ENCODE measurements at regions not wholly inside any gene's neighbourhood (a gene's known extent, or its start where the extent isn't known, plus 50 kb on each side); places are given as distances from the start of the nearest gene placed in this dataset.
"Not testable (repeated sequence)": the region's sequence is repeated elsewhere in the genome, so short reads cannot be mapped to it uniquely, and the experiment has no call there.

DNA sequence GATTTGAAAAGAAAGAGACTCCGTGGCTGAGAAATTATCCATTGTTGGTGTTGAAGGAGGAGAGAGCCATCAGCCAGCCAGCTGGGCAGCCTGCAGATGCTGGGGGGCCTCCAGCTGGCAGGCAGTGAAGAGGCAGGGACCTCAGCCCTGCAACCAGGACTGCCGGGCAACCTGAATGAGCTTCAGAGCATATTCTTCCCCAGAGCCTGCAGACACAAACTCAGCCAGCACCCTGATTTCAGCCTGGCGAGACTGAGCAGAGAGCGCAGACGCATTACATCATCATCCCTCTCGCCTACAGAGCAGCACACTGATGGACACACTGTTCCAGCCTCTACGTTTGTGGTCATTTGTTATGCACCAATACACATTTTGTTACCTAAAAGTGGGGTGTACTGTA, 150.7 kb upstream of the RAB6C start:
- Histone ChIP-seq H3K4me3 (replicated peaks in 1 of 4; ENCODE audit: control extremely low read depth in 1 of 4, insufficient read depth in 1 of 4, low read depth in 3 of 4, low read length in 4 of 4) (no peak overlapping the region), H3K36me3 (ENCODE audit: control insufficient read depth, insufficient read depth, low read length) (no peaks in the 10 kb centered on the region), H3K27ac (ENCODE audit: insufficient read depth, low read length) (no peak overlapping the region), H3K9ac (ENCODE audit: insufficient read depth, low read length) (no peak overlapping the region), H4K20me1 (ENCODE audit: control insufficient read depth, extremely low read depth, insufficient read depth, low read length) (no peaks in the 10 kb centered on the region), H3K79me2 (ENCODE audit: control insufficient read depth, insufficient read depth, low read length) (no peaks in the 10 kb centered on the region), H2AFZ (ENCODE audit: low read length) (no peak overlapping the region), H3K4me2 (ENCODE audit: extremely low read depth, insufficient read depth, low read length) (no peak overlapping the region), H3K9me3 (ENCODE audit: control insufficient read depth, insufficient read depth, low read depth, low read length) (no peaks in the 10 kb centered on the region), H3K4me1 (ENCODE audit: control insufficient read depth, extremely low read depth, insufficient read depth, low read length) (no peaks in the 10 kb centered on the region), H3K27me3 (ENCODE audit: control insufficient read depth, insufficient read depth, low read length) (no peaks in the 10 kb centered on the region)
- no peak for DNase-seq (ENCODE audit: low read depth in 2 of 2)
- TF ChIP-seq EZH2 (IDR thresholded peaks at IDR 0.05; ENCODE audit: low read length, missing control alignments) = no peak
- TF ChIP-seq, protein P1, sequence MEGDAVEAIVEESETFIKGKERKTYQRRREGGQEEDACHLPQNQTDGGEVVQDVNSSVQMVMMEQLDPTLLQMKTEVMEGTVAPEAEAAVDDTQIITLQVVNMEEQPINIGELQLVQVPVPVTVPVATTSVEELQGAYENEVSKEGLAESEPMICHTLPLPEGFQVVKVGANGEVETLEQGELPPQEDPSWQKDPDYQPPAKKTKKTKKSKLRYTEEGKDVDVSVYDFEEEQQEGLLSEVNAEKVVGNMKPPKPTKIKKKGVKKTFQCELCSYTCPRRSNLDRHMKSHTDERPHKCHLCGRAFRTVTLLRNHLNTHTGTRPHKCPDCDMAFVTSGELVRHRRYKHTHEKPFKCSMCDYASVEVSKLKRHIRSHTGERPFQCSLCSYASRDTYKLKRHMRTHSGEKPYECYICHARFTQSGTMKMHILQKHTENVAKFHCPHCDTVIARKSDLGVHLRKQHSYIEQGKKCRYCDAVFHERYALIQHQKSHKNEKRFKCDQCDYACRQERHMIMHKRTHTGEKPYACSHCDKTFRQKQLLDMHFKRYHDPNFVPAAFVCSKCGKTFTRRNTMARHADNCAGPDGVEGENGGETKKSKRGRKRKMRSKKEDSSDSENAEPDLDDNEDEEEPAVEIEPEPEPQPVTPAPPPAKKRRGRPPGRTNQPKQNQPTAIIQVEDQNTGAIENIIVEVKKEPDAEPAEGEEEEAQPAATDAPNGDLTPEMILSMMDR (conservative IDR thresholded peaks at IDR 0.05 in 1 of 2, IDR thresholded peaks at IDR 0.05 in 1 of 2; ENCODE audit: low read depth in 1 of 2, low read length in 2 of 2) = no peak

DNA sequence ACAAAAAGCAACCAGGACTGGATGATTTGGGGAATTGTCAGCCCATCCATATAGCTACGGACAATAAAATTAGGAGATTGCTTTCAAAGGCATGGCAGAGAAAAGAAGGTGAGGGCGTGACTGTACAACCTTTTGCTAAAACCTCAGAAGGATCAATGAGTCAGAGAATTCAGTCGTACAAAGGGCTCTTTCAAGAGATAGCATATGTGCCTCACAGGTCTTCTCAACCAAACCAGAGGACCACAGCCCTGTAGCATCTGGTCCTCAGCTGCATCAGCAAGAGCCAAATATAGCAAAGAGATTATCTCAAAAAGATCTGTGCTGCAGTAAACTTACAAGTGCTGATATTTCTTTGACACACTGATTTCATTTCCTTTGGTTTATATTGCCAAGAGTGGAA, 149.9 kb upstream of the RAB6C start:
- no peak for DNase-seq (ENCODE audit: low read depth in 2 of 2)
- no peaks in the 10 kb centered on the region for H3K79me2 ChIP-seq (ENCODE audit: control insufficient read depth, insufficient read depth, low read length)
- no peaks in the 10 kb centered on the region for H3K27me3 ChIP-seq (ENCODE audit: control insufficient read depth, insufficient read depth, low read length)
- H3K4me2 ChIP-seq (ENCODE audit: extremely low read depth, insufficient read depth, low read length) = no peak overlapping the region
- H3K9ac ChIP-seq (ENCODE audit: insufficient read depth, low read length) = no peak overlapping the region
- TF ChIP-seq, protein P1 (conservative IDR thresholded peaks at IDR 0.05 in 1 of 2, IDR thresholded peaks at IDR 0.05 in 1 of 2; ENCODE audit: low read depth in 1 of 2, low read length in 2 of 2) = no peak
- TF ChIP-seq EZH2 (IDR thresholded peaks at IDR 0.05; ENCODE audit: low read length, missing control alignments) = no peak
- H3K9me3 ChIP-seq (ENCODE audit: control insufficient read depth, insufficient read depth, low read depth, low read length) = no peaks in the 10 kb centered on the region
- H3K4me1 ChIP-seq (ENCODE audit: control insufficient read depth, extremely low read depth, insufficient read depth, low read length) = no peaks in the 10 kb centered on the region
- H4K20me1 ChIP-seq (ENCODE audit: control insufficient read depth, extremely low read depth, insufficient read depth, low read length) = no peaks in the 10 kb centered on the region
- no peak overlapping the region for H3K4me3 ChIP-seq (replicated peaks in 1 of 4; ENCODE audit: control extremely low read depth in 1 of 4, insufficient read depth in 1 of 4, low read depth in 3 of 4, low read length in 4 of 4)
- no peak overlapping the region for H2AFZ ChIP-seq (ENCODE audit: low read length)
- H3K36me3 ChIP-seq (ENCODE audit: control insufficient read depth, insufficient read depth, low read length) = no peaks in the 10 kb centered on the region
- no peak overlapping the region for H3K27ac ChIP-seq (ENCODE audit: insufficient read depth, low read length)

DNA sequence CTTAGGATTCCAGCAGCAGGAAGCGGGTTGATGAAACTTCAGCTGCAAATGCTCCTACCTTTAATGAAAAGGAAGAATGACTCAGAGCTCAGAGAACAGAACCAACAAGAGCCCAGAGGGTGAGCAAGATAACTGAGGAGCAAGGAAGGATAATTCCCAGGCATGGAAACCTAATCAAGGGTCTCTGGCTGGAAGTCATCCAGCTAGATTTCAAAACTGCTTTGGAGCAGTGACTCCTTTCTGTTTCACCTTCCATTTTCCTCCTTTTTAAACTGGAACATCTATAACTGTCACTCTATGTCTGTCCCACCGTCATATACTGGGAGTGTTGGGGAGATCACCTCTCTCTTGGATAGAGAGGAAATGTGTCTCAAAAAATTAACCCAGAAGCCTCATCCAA, 148.4 kb upstream of the RAB6C start:
- Histone ChIP-seq H3K4me1 (ENCODE audit: control insufficient read depth, extremely low read depth, insufficient read depth, low read length) (no peaks in the 10 kb centered on the region), H3K27me3 (ENCODE audit: control insufficient read depth, insufficient read depth, low read length) (no peaks in the 10 kb centered on the region), H3K4me2 (ENCODE audit: extremely low read depth, insufficient read depth, low read length) (no peak overlapping the region), H4K20me1 (ENCODE audit: control insufficient read depth, extremely low read depth, insufficient read depth, low read length) (no peaks in the 10 kb centered on the region), H3K36me3 (ENCODE audit: control insufficient read depth, insufficient read depth, low read length) (no peaks in the 10 kb centered on the region), H3K9ac (ENCODE audit: insufficient read depth, low read length) (no peak overlapping the region), H3K79me2 (ENCODE audit: control insufficient read depth, insufficient read depth, low read length) (no peaks in the 10 kb centered on the region), H2AFZ (ENCODE audit: low read length) (no peak overlapping the region), H3K27ac (ENCODE audit: insufficient read depth, low read length) (no peak overlapping the region), H3K9me3 (ENCODE audit: control insufficient read depth, insufficient read depth, low read depth, low read length) (no peaks in the 10 kb centered on the region), H3K4me3 (replicated peaks in 1 of 4; ENCODE audit: control extremely low read depth in 1 of 4, insufficient read depth in 1 of 4, low read depth in 3 of 4, low read length in 4 of 4) (no peak overlapping the region)
- TF ChIP-seq, protein P1 (conservative IDR thresholded peaks at IDR 0.05 in 1 of 2, IDR thresholded peaks at IDR 0.05 in 1 of 2; ENCODE audit: low read depth in 1 of 2, low read length in 2 of 2) = no peak
- no peak for TF ChIP-seq EZH2 (IDR thresholded peaks at IDR 0.05; ENCODE audit: low read length, missing control alignments)
- no peak for DNase-seq (ENCODE audit: low read depth in 2 of 2)

DNA sequence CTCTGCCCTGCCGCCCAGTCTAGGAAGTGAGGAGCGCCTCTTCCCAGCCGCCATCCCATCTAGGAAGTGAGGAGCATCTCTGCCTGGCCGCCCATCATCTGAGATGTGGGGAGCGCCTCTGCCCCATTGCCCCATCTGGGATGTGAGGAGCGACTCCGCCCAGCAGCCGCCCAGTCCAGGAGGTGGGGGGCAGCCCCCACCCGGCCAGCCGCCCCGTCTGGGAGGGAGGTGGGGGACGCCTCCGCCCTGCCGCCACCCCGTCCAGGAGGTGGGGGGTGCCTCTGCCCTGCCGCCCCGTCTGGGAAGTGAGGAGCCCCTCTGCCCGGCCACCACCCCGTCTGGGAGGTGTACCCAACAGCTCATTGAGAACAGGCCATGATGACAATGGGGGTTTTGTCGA, 146.0 kb upstream of the RAB6C start:
- H2AFZ ChIP-seq (ENCODE audit: low read length); DNase-seq (ENCODE audit: low read depth in 2 of 2); H3K4me1 ChIP-seq (ENCODE audit: control insufficient read depth, extremely low read depth, insufficient read depth, low read length); H3K4me3 ChIP-seq (replicated peaks in 1 of 4; ENCODE audit: control extremely low read depth in 1 of 4, insufficient read depth in 1 of 4, low read depth in 3 of 4, low read length in 4 of 4); H3K9me3 ChIP-seq (ENCODE audit: control insufficient read depth, insufficient read depth, low read depth, low read length); H3K79me2 ChIP-seq (ENCODE audit: control insufficient read depth, insufficient read depth, low read length); H3K4me2 ChIP-seq (ENCODE audit: extremely low read depth, insufficient read depth, low read length); H3K36me3 ChIP-seq (ENCODE audit: control insufficient read depth, insufficient read depth, low read length); H4K20me1 ChIP-seq (ENCODE audit: control insufficient read depth, extremely low read depth, insufficient read depth, low read length); H3K27ac ChIP-seq (ENCODE audit: insufficient read depth, low read length); H3K27me3 ChIP-seq (ENCODE audit: control insufficient read depth, insufficient read depth, low read length); H3K9ac ChIP-seq (ENCODE audit: insufficient read depth, low read length): not testable (repeated sequence)
